ENCODE measurements at regions not wholly inside any gene's neighbourhood (a gene's known extent, or its start where the extent isn't known, plus 50 kb on each side); places are given as distances from the start of the nearest gene placed in this dataset.

DNA sequence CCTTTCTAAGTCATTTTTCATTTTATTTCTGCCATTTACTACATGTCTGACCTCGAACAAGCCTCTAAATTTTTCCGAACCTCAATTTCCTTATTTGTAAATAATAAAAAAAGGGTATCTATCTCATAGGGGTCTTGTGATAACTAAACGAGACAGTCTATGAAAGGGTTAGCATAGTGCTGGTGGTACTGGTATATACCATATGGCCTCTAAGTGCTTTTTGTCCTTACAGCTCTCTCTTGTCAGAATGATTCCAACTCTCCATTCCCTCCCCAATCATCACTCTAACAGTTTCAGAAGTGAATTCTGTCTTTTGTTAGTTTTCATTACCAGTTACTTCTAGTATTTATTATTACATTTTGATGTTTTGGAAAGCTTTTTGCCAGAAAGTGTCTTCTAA, 85.5 kb upstream of the ACTBL2 start:
- TF ChIP-seq GATA3 (IDR thresholded peaks at IDR 0.05; ENCODE audit: low read depth, low read length) (no peak), GATA2 (IDR thresholded peaks at IDR 0.05; ENCODE audit: low read depth, low read length) (no peak)

DNA sequence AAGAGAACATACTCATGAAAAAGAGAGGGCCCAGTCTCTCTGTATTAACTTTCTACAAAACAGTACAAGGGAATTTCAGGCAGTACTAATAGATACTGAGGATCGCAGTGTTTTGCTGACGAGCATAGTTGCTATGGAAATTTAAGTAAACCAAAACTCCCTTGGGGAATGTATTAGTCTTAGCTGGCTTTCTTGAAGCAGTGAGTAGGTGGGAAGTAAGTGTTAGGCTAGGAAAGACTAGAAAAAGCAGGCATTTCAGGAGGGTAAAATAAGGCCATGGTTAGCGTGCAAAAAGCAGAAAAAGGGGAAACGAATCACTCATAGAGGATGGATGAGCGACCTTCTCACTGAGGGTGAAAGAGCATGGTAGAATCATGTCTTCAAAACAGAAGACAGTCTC, 84.3 kb upstream of the ACTBL2 start:
- TF ChIP-seq GATA2 (IDR thresholded peaks at IDR 0.05; ENCODE audit: low read depth, low read length) (no peak), GATA3 (IDR thresholded peaks at IDR 0.05; ENCODE audit: low read depth, low read length) (no peak)

DNA sequence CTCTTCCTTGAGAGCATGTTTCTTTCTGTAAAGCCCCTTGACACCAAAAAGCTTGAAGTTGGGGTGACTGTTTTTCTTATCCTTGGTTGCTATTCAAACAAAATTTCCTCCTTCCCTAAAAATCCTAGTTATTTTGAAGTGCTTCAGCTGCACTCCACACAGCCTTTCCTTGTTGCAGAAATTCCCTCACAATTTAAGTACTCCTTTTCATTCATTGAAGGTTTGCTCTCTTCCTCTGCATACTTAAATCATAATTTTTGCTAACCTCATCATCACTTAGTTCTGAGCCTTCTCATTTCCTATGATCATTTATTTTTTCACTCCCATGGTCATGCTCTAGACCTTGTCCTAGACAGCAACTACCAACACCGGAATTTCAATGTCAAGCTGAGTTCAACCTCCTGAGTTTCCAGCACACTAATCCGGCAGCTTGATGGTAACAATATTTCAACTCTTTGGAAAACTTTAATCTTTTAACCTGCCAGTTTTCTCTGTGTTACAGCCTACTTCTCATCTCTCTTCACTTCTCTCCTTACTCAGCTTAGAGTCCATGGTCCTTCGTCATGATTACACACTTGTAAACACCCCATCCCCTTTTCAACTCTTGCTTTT, 78.7 kb upstream of the ACTBL2 start:
- TF ChIP-seq GATA2 (IDR thresholded peaks at IDR 0.05; ENCODE audit: low read depth, low read length), result no peak
- TF ChIP-seq GATA3 (IDR thresholded peaks at IDR 0.05; ENCODE audit: low read depth, low read length), result no peak

DNA sequence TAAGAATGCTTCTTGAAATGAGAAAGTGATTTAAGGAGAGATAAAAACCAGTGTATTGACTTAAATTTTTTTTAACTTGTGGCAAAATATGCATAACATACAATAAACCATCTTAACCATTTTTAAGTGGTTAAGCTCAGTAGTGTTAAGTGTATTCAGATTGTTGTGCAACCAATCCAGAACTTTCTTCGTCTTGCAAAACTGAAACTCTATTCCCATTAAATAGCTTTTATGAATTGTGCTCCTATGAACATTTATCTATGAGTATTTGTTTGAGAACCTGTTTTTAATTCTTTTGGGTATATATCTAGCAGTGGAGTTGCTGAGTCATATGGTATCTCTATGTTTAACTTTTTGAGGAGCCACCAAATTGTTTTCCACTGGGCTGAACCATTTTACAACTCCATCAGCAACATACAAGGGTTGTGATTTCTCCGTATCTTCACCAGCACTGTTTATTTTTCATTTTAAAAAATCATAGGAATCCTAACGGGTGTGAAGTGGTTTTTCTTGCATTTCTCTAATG, 76.6 kb upstream of the ACTBL2 start:
- no peak for TF ChIP-seq GATA2 (IDR thresholded peaks at IDR 0.05; ENCODE audit: low read depth, low read length)
- no peak for TF ChIP-seq GATA3 (IDR thresholded peaks at IDR 0.05; ENCODE audit: low read depth, low read length)

DNA sequence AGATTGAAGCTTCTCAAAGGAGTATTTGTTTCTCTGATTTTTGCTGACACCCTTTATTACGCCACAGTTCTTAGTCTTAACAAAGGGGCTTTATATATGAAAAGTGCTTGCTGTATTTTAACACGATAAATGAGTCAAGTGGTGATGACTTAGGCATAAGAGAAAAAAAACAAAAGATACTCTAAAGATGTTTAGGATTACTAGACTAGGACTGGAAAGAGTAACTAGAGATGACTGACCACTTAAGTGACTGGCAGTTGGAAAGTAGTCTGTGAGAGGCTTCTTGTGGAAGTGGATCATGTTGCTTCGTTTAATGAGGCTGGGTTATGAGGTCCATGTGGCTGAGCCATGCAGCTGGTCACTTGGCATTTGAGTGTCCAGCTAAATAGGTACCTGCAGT, 69.4 kb upstream of the ACTBL2 start:
- TF ChIP-seq GATA3 (IDR thresholded peaks at IDR 0.05; ENCODE audit: low read depth, low read length), result no peak
- TF ChIP-seq GATA2 (IDR thresholded peaks at IDR 0.05; ENCODE audit: low read depth, low read length), result no peak

DNA sequence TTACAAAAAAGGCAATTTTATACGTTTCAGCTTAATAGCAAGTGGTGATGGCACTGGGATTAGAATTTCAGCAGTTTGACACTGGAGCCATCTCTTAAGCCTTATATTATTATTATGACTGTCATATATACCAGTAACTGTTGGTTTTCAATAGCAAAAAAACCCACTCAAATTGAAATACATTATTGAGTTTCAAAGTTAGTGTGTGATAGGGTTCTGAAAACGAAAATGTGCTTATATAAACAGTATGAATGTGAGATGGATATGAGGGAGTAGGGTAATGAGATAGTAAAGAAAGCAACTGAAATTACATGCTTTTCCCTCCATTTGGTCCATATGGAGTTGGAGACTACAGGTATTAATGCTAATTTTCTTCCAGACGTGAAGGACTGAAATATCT, 68.6 kb upstream of the ACTBL2 start:
- TF ChIP-seq GATA2 (IDR thresholded peaks at IDR 0.05; ENCODE audit: low read depth, low read length) (no peak), GATA3 (IDR thresholded peaks at IDR 0.05; ENCODE audit: low read depth, low read length) (no peak)

DNA sequence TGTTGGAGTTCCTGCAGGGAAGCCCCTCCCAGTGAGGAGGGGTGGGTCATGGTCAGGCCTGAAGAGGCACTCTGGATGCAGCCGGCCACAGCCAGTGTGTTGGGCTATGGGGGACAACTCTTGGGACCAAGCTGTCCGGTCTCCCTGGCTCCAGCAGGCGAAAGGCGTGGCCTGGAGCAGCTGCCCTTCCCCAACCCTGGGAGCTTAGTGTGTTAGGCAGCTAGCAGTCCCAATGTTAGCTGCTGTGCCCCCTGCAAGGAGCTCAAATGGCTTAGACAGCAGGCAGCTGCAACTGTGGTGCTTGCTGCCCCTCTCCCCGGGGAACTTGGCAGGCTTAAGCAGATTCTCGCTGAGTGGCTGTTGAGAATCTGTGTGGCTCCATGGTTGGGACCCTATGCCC, 67.5 kb upstream of the ACTBL2 start:
- TF ChIP-seq GATA3 (IDR thresholded peaks at IDR 0.05; ENCODE audit: low read depth, low read length) (no peak), GATA2 (IDR thresholded peaks at IDR 0.05; ENCODE audit: low read depth, low read length) (no peak)

- TF ChIP-seq GATA2 (IDR thresholded peaks at IDR 0.05; ENCODE audit: low read depth, low read length), result no peak
- TF ChIP-seq GATA3 (IDR thresholded peaks at IDR 0.05; ENCODE audit: low read depth, low read length), result no peak
Observed at GRCh38 chr5:57549566-57549965, 67.0 kb upstream of the ACTBL2 start.

DNA sequence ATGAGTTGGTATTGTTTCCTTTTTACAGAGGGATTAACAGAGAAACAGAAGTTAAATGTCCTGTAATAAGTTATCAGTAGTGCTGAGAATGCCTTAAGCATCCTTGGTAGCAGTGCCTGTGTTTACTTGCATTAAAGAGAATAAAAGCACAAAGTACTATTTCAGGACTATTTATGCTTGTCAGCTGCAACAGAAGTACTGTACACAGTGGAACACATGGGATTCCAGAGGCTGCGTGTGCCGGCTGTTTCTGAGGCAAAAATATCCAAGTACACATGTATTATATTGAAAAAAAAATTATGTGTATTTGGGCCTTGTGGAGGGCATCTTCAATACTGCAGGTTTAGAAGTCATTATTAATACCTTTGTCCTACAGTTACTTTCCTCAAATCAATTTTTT, 58.2 kb upstream of the ACTBL2 start:
- TF ChIP-seq GATA2 (IDR thresholded peaks at IDR 0.05; ENCODE audit: low read depth, low read length), result no peak
- TF ChIP-seq GATA3 (IDR thresholded peaks at IDR 0.05; ENCODE audit: low read depth, low read length), result no peak

- TF ChIP-seq GATA3 (IDR thresholded peaks at IDR 0.05; ENCODE audit: low read depth, low read length) (no peak), GATA2 (IDR thresholded peaks at IDR 0.05; ENCODE audit: low read depth, low read length) (no peak)
Observed at GRCh38 chr5:57539281-57539701, 56.7 kb upstream of the ACTBL2 start.

GRCh38 chr5:57538341-57538955, 55.8 kb upstream of the ACTBL2 start:
- TF ChIP-seq GATA2 (IDR thresholded peaks at IDR 0.05; ENCODE audit: low read depth, low read length) (no peak), GATA3 (IDR thresholded peaks at IDR 0.05; ENCODE audit: low read depth, low read length) (no peak)

GRCh38 chr5:57537811-57538210, 55.2 kb upstream of the ACTBL2 start:
- TF ChIP-seq GATA2 (IDR thresholded peaks at IDR 0.05; ENCODE audit: low read depth, low read length) (no peak), GATA3 (IDR thresholded peaks at IDR 0.05; ENCODE audit: low read depth, low read length) (no peak)

GRCh38 chr5:57532513-57533497, 50.2 kb upstream of the ACTBL2 start:
- TF ChIP-seq GATA2 (IDR thresholded peaks at IDR 0.05; ENCODE audit: low read depth, low read length) (no peak), GATA3 (IDR thresholded peaks at IDR 0.05; ENCODE audit: low read depth, low read length) (no peak)
